ENCODE measurements at regions not wholly inside any gene's neighbourhood (a gene's known extent, or its start where the extent isn't known, plus 50 kb on each side); places are given as distances from the start of the nearest gene placed in this dataset.

DNA sequence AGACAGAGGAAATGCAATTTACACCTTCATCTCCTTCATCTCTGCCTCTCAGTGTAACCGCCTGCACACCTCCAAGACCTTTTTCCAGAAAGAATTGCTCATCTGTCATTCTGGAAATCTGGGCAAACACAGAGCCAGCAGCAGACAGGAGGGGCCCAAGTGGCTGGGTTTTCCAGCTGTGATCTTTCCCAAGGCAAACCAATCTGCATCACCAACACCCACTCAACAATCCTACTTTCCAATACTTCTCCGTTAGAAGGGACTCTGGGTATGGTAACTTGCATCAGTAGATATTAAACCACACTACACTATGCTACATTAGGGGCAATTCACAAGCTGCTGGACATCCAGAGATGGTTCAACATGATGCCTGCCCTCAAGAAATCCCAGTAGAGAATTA, 781.8 kb upstream of the AUTS2 start (continued):
- no peak for TF ChIP-seq EZH2phosphoT487 (IDR thresholded peaks at IDR 0.05; ENCODE audit: unreplicated experiment)
- TF ChIP-seq, protein P1, sequence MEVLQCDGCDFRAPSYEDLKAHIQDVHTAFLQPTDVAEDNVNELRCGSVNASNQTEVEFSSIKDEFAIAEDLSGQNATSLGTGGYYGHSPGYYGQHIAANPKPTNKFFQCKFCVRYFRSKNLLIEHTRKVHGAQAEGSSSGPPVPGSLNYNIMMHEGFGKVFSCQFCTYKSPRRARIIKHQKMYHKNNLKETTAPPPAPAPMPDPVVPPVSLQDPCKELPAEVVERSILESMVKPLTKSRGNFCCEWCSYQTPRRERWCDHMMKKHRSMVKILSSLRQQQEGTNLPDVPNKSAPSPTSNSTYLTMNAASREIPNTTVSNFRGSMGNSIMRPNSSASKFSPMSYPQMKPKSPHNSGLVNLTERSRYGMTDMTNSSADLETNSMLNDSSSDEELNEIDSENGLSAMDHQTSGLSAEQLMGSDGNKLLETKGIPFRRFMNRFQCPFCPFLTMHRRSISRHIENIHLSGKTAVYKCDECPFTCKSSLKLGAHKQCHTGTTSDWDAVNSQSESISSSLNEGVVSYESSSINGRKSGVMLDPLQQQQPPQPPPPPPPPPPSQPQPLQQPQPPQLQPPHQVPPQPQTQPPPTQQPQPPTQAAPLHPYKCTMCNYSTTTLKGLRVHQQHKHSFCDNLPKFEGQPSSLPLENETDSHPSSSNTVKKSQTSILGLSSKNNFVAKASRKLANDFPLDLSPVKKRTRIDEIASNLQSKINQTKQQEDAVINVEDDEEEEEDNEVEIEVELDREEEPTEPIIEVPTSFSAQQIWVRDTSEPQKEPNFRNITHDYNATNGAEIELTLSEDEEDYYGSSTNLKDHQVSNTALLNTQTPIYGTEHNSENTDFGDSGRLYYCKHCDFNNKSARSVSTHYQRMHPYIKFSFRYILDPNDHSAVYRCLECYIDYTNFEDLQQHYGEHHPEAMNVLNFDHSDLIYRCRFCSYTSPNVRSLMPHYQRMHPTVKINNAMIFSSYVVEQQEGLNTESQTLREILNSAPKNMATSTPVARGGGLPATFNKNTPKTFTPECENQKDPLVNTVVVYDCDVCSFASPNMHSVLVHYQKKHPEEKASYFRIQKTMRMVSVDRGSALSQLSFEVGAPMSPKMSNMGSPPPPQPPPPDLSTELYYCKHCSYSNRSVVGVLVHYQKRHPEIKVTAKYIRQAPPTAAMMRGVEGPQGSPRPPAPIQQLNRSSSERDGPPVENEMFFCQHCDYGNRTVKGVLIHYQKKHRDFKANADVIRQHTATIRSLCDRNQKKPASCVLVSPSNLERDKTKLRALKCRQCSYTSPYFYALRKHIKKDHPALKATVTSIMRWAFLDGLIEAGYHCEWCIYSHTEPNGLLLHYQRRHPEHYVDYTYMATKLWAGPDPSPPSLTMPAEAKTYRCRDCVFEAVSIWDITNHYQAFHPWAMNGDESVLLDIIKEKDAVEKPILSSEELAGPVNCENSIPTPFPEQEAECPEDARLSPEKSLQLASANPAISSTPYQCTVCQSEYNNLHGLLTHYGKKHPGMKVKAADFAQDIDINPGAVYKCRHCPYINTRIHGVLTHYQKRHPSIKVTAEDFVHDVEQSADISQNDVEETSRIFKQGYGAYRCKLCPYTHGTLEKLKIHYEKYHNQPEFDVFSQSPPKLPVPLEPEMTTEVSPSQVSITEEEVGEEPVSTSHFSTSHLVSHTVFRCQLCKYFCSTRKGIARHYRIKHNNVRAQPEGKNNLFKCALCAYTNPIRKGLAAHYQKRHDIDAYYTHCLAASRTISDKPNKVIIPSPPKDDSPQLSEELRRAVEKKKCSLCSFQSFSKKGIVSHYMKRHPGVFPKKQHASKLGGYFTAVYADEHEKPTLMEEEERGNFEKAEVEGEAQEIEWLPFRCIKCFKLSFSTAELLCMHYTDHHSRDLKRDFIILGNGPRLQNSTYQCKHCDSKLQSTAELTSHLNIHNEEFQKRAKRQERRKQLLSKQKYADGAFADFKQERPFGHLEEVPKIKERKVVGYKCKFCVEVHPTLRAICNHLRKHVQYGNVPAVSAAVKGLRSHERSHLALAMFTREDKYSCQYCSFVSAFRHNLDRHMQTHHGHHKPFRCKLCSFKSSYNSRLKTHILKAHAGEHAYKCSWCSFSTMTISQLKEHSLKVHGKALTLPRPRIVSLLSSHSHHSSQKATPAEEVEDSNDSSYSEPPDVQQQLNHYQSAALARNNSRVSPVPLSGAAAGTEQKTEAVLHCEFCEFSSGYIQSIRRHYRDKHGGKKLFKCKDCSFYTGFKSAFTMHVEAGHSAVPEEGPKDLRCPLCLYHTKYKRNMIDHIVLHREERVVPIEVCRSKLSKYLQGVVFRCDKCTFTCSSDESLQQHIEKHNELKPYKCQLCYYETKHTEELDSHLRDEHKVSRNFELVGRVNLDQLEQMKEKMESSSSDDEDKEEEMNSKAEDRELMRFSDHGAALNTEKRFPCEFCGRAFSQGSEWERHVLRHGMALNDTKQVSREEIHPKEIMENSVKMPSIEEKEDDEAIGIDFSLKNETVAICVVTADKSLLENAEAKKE (CRISPR knock-in tag; IDR thresholded peaks at IDR 0.05): no peak

DNA sequence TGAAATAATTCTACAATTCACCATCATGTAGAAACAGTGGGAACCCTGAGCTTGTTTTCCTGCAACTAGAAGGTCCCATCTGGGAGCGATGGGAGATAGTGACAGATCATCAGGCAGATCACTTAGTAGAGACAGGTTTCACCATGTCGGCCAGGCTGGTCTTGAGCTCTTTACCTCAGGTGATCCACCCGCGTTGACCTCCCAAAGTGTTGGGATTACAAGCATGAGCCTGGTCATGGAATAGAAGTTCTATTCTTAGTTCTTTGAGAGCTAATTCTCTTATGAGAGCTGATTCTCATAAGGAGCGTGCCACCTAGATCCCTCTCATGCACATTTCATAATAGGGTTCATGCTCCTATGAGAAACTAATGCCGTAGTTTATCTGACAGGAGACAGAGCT, 778.0 kb upstream of the AUTS2 start:
- Histone ChIP-seq H3K4me3 (no peak overlapping the region), H3F3A (replicated peaks; ENCODE audit: low read depth) (no peaks in the 10 kb centered on the region), H3K9me2 (ENCODE audit: insufficient read depth) (no peaks in the 10 kb centered on the region), H3K27ac (ENCODE audit: low read depth) (no peak overlapping the region), H2AFZ (no peak overlapping the region), H3K4me2 (no peak overlapping the region), H3K79me2 (replicated peaks; ENCODE audit: insufficient read depth) (no peaks in the 10 kb centered on the region), H3K36me3 (ENCODE audit: insufficient read depth) (no peaks in the 10 kb centered on the region), H4K20me1 (replicated peaks; ENCODE audit: insufficient read depth) (no peaks in the 10 kb centered on the region), H3K4me1 (ENCODE audit: insufficient read depth) (no peaks in the 10 kb centered on the region), H3K27me3 (ENCODE audit: insufficient read depth) (no peaks in the 10 kb centered on the region)
- Mint-ChIP-seq H3K36me3 (ENCODE audit: low read depth) (peaks cover 38% of the 10 kb centered on the region), H3K27me3 (ENCODE audit: insufficient read depth, low read depth, poor library complexity) (peaks cover 12% of the 10 kb centered on the region), H3K9me3 (peaks cover 98% of the 10 kb centered on the region), H3K4me1 (no peaks in the 10 kb centered on the region), H3K27ac (no peak overlapping the region), H3K4me3 (no peak overlapping the region)
- DNase-seq (ENCODE audit: low spot score) (no peak), ATAC-seq (no peak)
- no peak for TF ChIP-seq EZH2 (IDR thresholded peaks at IDR 0.05; ENCODE audit: low read depth, unreplicated experiment)

DNA sequence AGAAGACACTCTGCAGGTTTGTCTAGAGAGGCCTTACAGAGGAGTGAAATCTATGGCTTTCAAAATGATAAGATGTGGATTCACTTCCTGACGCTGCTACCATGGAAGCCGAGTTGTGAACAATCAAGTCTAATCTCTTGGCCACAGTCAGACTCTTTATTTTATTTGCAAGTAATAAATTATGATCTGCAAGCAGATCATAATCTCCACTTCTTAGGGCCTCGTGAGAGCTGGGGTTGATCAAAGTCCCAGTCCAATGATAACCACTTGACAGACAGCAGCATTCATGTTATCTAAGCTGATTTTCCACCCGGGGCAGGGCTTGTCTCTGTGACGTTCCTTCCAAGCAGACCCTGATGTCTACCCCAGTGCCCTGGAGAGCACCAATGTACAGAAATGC, 776.4 kb upstream of the AUTS2 start:
- no peaks in the 10 kb centered on the region for H3F3A ChIP-seq (replicated peaks; ENCODE audit: low read depth)
- Mint-ChIP-seq H3K27ac (no peak overlapping the region), H3K4me1 (no peaks in the 10 kb centered on the region), H3K9me3 (peaks cover 98% of the 10 kb centered on the region), H3K36me3 (ENCODE audit: low read depth) (peaks cover 39% of the 10 kb centered on the region), H3K27me3 (ENCODE audit: insufficient read depth, low read depth, poor library complexity) (peaks cover 7% of the 10 kb centered on the region), H3K4me3 (no peak overlapping the region)
- no peak overlapping the region for H3K27ac ChIP-seq (ENCODE audit: low read depth)
- H3K27me3 ChIP-seq (ENCODE audit: insufficient read depth): no peaks in the 10 kb centered on the region
- no peaks in the 10 kb centered on the region for H3K9me2 ChIP-seq (ENCODE audit: insufficient read depth)
- H4K20me1 ChIP-seq (replicated peaks; ENCODE audit: insufficient read depth): no peaks in the 10 kb centered on the region
- H2AFZ ChIP-seq: no peak overlapping the region
- no peak overlapping the region for H3K4me2 ChIP-seq
- H3K4me3 ChIP-seq: no peak overlapping the region
- H3K79me2 ChIP-seq (replicated peaks; ENCODE audit: insufficient read depth): no peaks in the 10 kb centered on the region
- ATAC-seq (no peak), DNase-seq (ENCODE audit: low spot score) (no peak)
- no peaks in the 10 kb centered on the region for H3K4me1 ChIP-seq (ENCODE audit: insufficient read depth)
- no peaks in the 10 kb centered on the region for H3K36me3 ChIP-seq (ENCODE audit: insufficient read depth)
- no peak for TF ChIP-seq ZNF331 (CRISPR knock-in tag; IDR thresholded peaks at IDR 0.05; ENCODE audit: low read depth)
- TF ChIP-seq STAT1 (IDR thresholded peaks at IDR 0.05; ENCODE audit: unreplicated experiment): no peak
- TF ChIP-seq NANOG (IDR thresholded peaks at IDR 0.05; ENCODE audit: borderline replicate concordance): no peak
